NT2/D1 (cell line): ENCODE measurements at regions not wholly inside any gene's neighbourhood (a gene's known extent, or its start where the extent isn't known, plus 50 kb on each side); places are given as distances from the start of the nearest gene placed in this dataset.
A peak's percentile ranks its signal among the peaks of the same experiment; 100 is the strongest.
"Not testable (repeated sequence)": the region's sequence is repeated elsewhere in the genome, so short reads cannot be mapped to it uniquely, and the experiment has no call there.

ENCODE experiments used
- DNase-seq: peaks from one replicate; pipeline ENCODE4 v3.0.0-alpha.2; 2011; ENCODE audit warnings: low read depth, low spot score
- H3K27me3 ChIP-seq: 2 replicates; pipeline ENCODE4 v1.6.0; 2011; ENCODE audit warnings: mild to moderate bottlenecking; ENCODE audit not compliant: insufficient read length, insufficient read depth
- H3K36me3 ChIP-seq: 2 replicates; pipeline ENCODE4 v1.6.1; 2011; ENCODE audit warnings: mild to moderate bottlenecking, low read length, mixed read lengths; ENCODE audit not compliant: insufficient read depth, insufficient read length
- H3K4me1 ChIP-seq: 2 replicates; pipeline ENCODE4 v1.5.1; 2011; ENCODE audit not compliant: insufficient read depth, insufficient read length
- H3K4me3 ChIP-seq: 2 replicates; pipeline ENCODE4 v1.5.1; 2011; ENCODE audit warnings: low read depth; ENCODE audit not compliant: insufficient read length
- H3K9ac ChIP-seq: 2 replicates; pipeline ENCODE4 v1.6.0; 2011; ENCODE audit warnings: low read depth; ENCODE audit not compliant: insufficient read length
- H3K9me3 ChIP-seq: 2 replicates; pipeline ENCODE4 v1.5.1; 2011; ENCODE audit warnings: mild to moderate bottlenecking, low read length; ENCODE audit not compliant: insufficient read depth
- SUZ12 ChIP-seq: IDR thresholded peaks from 2 replicates; pipeline ENCODE4 v1.6.1; 2011; ENCODE audit not compliant: insufficient read length, insufficient read depth; ENCODE audit errors: extremely low read depth
- YY1 ChIP-seq: IDR thresholded peaks from 2 replicates; pipeline ENCODE4 v1.6.1; 2011; ENCODE audit not compliant: insufficient read length, insufficient read depth
- ZNF274 ChIP-seq: IDR thresholded peaks from 2 replicates; pipeline ENCODE4 v1.6.1; 2011; ENCODE audit warnings: mild to moderate bottlenecking, low read depth, low read length

- H3K4me1 ChIP-seq, H3K9ac ChIP-seq, DNase-seq, H3K9me3 ChIP-seq, H3K4me3 ChIP-seq, H3K27me3 ChIP-seq, H3K36me3 ChIP-seq: not testable (repeated sequence)
These were observed 311.2 kb upstream of the SOX4 start for GRCh38 chr6:21282360-21282759.

GRCh38 chr6:21284166-21284565, 309.4 kb upstream of the SOX4 start:
- H3K4me3 ChIP-seq = no peak overlapping the region
- peak; percentile 20 for DNase-seq
- no peaks in the 10 kb centered on the region for H3K4me1 ChIP-seq
- H3K9me3 ChIP-seq = peaks cover 5% of the 10 kb centered on the region; the same call in 1 of the 2 replicates
- H3K36me3 ChIP-seq = no peaks in the 10 kb centered on the region
- no peaks in the 10 kb centered on the region for H3K27me3 ChIP-seq
- no peak for TF ChIP-seq YY1
- TF ChIP-seq SUZ12 = no peak
- TF ChIP-seq ZNF274 = no peak
- no peak overlapping the region for H3K9ac ChIP-seq

- TF ChIP-seq YY1 (no peak), ZNF274 (no peak), SUZ12 (no peak)
- no peak overlapping the region for H3K4me3 ChIP-seq
- no peak for DNase-seq
- no peaks in the 10 kb centered on the region for H3K27me3 ChIP-seq
- H3K9ac ChIP-seq = no peak overlapping the region
- H3K36me3 ChIP-seq = no peaks in the 10 kb centered on the region
- no peaks in the 10 kb centered on the region for H3K4me1 ChIP-seq
- H3K9me3 ChIP-seq = peaks cover 5% of the 10 kb centered on the region; the same call in 1 of the 2 replicates
These were observed 308.8 kb upstream of the SOX4 start for GRCh38 chr6:21284706-21285105.

- Histone ChIP-seq H3K27me3 (no peaks in the 10 kb centered on the region), H3K4me3 (no peak overlapping the region), H3K4me1 (no peaks in the 10 kb centered on the region), H3K9me3 (no peaks in the 10 kb centered on the region), H3K36me3 (no peaks in the 10 kb centered on the region), H3K9ac (no peak overlapping the region)
- TF ChIP-seq YY1 (no peak), SUZ12 (no peak), ZNF274 (no peak)
- no peak for DNase-seq
These were observed 299.4 kb upstream of the SOX4 start for GRCh38 chr6:21294144-21294543.

- Histone ChIP-seq H3K9ac (no peak overlapping the region), H3K27me3 (no peaks in the 10 kb centered on the region), H3K9me3 (no peaks in the 10 kb centered on the region), H3K36me3 (no peaks in the 10 kb centered on the region), H3K4me1 (no peaks in the 10 kb centered on the region), H3K4me3 (no peak overlapping the region)
- TF ChIP-seq ZNF274 = no peak
- no peak for TF ChIP-seq YY1
- TF ChIP-seq SUZ12 = no peak
- DNase-seq = no peak
These were observed 297.9 kb upstream of the SOX4 start for GRCh38 chr6:21295506-21296240.

- DNase-seq = no peak
- no peak overlapping the region for H3K9ac ChIP-seq
- no peak overlapping the region for H3K4me3 ChIP-seq
- H3K9me3 ChIP-seq = peaks cover 2% of the 10 kb centered on the region; the same call in 1 of the 2 replicates
- no peaks in the 10 kb centered on the region for H3K4me1 ChIP-seq
- TF ChIP-seq SUZ12 (no peak), ZNF274 (no peak), YY1 (no peak)
- no peaks in the 10 kb centered on the region for H3K36me3 ChIP-seq
- H3K27me3 ChIP-seq = no peaks in the 10 kb centered on the region
These were observed 295.9 kb upstream of the SOX4 start for GRCh38 chr6:21297665-21298064.

GRCh38 chr6:21299216-21299615, 294.3 kb upstream of the SOX4 start:
- Histone ChIP-seq H3K4me3 (no peak overlapping the region), H3K36me3 (no peaks in the 10 kb centered on the region), H3K9ac (no peak overlapping the region), H3K4me1 (no peaks in the 10 kb centered on the region), H3K27me3 (no peaks in the 10 kb centered on the region), H3K9me3 (peaks cover 13% of the 10 kb centered on the region; the same call in 1 of the 2 replicates)
- TF ChIP-seq YY1 (no peak), ZNF274 (no peak), SUZ12 (no peak)
- DNase-seq = no peak
